SK-N-MC (cell line): ENCODE measurements at regions not wholly inside any gene's neighbourhood (a gene's known extent, or its start where the extent isn't known, plus 50 kb on each side); places are given as distances from the start of the nearest gene placed in this dataset.

Experiments used
- EZH2 ChIP-seq: fragments of 200-600 bp; sonication (generic); IDR thresholded peaks from one replicate; pipeline ENCODE4 v1.6.1; 2017; ENCODE audit warnings: antibody characterized with exemption
- FOXP2 ChIP-seq: optimal IDR thresholded peaks from 2 replicates; pipeline ENCODE3; 2011; ENCODE audit warnings: mild to moderate bottlenecking, moderate library complexity; ENCODE audit not compliant: insufficient read depth; ENCODE audit errors: extremely low read length, control extremely low read depth
- POLR2AphosphoS5 ChIP-seq: IDR thresholded peaks from 2 replicates; pipeline ENCODE4 v1.6.1; 2012; ENCODE audit warnings: mild to moderate bottlenecking, low read depth, low read length, borderline replicate concordance

GRCh38 chr4:149005191-149005590 is 563.0 kb upstream of the NR3C2 start:
- TF ChIP-seq EZH2 (no peak), POLR2AphosphoS5 (no peak), FOXP2 (no peak)
